HG03342 (cell line): ENCODE measurements at regions not wholly inside any gene's neighbourhood (a gene's known extent, or its start where the extent isn't known, plus 50 kb on each side); places are given as distances from the start of the nearest gene placed in this dataset.
"Not testable (repeated sequence)": the region's sequence is repeated elsewhere in the genome, so short reads cannot be mapped to it uniquely, and the experiment has no call there.

Experiments
- ATAC-seq: cut with Tn5 transposase; IDR thresholded peaks from one replicate; pipeline ENCODE4 v1.9.1; 2021; ENCODE audit warnings: mild to moderate bottlenecking, moderate library complexity; ENCODE audit not compliant: unreplicated experiment

DNA sequence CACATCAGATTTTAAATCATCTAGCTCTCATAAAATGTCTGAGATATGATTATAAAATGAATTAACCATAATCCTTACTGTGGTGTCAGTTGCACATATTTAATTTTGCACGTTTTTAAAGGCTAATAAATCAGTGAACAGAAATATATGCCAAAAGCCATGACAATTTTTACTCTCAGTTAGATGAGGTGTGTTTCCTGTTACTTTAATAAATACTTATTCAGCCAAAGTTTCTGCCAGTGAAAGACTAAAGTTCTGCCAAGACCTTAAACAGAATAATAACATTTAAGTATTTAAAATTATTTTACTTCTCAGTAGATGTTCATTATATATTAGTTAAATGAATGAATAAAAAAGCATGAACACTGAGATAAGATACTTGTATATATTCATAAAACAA, 1150.1 kb downstream of the NAALADL2 start:
- no peak for ATAC-seq

DNA sequence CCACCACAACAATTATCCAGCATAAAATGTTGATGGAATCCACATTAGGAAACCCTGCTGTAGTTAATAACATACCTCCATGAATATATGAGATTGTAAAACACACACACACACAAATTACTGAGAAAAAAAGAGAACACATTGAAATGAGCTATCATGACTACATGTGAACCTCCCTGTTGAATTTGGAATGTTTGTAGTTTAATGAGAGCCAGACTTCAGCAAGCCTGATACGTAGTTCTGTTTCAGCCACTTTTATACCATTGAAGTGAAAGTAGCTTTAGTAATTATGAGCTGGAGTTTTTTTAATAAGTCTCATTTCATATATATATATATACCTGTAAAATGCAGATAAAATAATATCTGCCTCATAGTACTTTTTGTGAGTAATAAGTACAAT, 1146.4 kb downstream of the NAALADL2 start:
- ATAC-seq = no peak

DNA sequence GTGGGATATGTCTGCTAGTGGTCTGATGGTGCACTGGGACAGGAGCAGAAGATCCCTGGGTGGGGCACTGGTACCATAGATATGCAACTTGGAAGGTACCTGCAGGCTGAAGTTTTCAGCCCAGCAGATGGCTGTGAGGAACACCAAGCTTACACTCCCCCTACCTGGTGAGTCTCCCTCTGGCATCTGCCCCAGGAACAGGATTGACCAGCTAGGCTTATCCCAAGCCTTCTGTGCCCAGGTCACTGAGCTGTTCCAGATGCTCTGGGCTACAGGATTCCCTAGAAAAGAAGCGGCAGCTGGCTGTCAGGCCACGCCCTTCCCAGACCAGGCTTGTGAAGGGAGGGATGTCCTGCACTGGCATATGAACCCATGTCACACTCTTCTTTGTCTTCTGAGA, 1130.0 kb downstream of the NAALADL2 start:
- no peak for ATAC-seq

DNA sequence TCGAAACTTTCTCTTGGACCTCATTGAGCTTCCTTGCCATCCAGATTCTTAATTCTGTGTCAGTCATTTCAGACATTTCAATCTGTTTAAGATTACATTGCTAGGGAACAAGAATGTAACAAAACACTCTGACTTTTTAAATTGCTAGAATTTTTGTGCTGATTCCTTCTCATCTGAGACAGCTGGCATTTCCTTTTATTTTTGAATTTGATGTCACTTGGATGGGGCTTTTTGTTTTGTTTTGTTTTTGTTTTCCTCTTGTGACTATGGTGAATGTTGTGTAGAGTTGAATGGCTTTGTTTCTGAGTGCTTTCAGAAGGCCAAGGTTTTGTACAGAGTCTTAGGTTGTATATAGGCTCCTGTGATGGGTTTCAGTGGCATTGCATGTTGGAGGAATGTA, 1129.3 kb downstream of the NAALADL2 start:
- no peak for ATAC-seq

DNA sequence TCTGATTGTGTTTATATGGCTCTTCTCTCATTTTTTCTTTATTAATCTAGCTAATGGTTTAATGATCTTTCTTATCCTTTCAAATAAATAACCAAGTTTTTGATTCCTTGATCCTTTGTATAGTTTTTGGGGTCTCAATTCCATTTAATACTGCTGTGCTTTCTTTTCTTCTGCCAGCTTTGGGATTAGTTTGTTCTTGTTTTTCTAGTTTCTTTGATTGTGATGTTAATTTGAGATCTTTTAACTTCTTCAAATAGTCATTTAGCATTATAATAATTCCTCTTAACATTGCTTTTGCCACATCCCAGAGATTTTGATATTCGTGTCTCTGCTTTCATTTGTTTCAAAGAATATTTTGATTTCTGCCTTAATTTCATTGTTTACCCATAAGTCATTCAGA, 1126.6 kb downstream of the NAALADL2 start:
- no peak for ATAC-seq

DNA sequence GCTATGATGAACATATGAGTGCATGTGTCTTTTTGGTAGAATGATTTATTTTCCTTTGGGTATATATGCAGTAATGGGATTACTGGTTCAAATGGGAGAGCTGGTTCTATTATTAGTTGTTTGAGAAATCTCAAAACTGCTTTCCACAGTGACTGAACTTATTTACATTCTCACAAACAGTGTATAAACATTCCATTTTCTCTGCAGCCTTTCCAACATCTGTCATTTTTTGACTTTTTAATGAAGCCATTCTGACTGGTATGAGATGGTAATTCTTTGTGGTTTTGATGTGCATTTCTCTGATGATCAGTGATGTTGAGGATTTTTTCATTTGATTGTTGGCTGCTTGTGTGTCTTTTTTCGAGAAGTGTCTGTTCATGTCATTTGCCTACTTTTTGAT, 1124.2 kb downstream of the NAALADL2 start:
- ATAC-seq = no peak

DNA sequence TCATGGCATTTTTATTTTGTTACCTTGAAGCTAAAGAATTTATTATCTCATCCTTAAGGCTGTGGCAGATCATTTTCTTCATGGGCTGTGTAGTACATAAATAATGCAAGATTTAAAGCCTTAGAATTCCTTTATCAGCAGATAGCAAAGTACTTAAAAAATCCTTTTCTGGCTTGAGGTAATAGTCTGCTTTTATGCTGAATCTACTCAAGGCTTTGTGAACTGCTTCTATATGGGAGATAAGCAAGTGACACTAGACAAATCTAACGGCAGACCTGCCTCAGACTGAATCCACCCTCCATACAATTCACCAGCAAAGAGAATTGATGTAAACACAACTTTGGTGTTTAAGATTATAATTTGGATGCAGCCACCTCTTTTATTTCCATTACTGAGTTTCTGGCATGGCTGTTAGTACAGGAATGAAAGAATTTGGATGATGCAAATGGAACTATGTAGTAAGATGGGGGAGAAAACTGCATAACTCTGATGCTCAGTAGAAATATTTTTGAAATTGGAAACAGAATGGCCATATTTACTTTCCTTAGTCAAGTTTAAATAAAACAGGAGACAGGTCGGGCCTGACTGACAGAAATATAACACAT, 1121.5 kb downstream of the NAALADL2 start:
- no peak for ATAC-seq

DNA sequence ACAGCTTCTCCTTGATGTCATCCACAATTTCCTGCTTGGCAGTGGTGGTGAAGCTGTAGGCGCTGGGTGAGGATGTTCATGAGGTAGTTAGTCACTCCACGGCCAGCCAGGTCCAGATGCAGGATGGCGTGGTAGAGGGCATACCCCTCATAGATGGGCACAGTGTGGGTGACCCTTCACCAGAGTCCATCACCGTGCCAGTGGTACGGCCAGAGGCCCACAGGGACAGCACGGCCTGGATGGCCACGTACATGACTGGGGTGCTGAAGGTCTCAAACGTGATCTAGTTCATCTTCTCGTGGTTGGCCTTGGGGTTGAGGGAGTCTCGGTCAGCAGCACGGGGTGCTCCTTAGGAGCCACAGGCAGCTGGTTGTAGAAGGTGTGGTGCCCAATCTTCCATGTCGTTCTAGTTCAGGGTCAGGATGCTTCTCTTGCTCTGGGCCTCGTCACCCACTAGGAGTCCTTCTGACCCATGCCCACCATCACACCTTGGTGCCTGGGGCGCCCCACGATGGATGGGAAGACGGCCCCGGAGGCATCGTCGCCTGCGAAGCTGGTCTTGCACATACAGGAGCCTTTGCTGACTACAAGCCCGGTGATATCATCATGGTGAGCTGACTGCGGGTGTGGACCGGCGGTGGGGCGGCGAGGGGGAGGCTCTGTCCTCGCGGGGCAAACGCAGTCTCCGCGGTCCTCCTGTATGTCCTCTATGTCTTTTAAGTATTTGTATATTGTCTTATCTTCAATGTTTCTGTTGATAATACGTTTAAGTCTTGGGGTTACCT, 1119.0 kb downstream of the NAALADL2 start:
- no peak for ATAC-seq

DNA sequence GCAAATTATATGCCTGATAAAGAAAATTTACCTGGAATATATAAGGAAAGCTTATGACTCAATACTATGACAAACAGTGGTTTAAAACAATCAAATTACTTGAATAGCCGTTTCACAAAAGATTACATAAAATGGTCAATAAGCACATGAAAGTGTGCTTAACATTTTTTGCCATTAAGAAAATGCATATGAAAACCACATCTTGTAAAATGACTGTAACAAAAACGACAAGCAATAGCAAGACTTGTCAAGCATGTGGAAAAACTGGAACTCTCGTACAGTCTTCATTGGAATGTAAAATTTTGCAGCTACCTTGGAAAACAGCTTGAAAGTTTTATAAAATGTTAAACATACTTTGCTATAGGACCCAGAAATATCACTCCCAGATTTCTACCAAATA, 1110.3 kb downstream of the NAALADL2 start:
- ATAC-seq = no peak

DNA sequence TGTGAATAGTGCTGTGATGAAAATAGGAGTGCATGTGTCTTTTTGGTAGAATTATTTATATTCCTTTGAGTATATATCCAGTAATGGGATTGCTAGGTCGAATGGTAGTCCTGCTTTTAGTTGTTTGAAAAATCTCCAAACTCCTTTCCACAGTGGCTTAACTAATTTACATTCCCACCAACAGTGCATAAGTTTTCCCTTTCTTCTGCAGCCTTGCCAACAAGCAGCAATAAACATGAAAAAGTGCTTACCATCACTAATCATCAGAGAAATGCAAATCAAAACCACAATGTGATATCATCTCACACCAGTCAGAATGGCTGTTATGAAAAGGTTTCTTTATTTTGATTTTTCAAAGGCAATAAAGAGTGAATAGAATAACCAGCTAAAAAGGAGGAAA, 1105.9 kb downstream of the NAALADL2 start:
- ATAC-seq = no peak

DNA sequence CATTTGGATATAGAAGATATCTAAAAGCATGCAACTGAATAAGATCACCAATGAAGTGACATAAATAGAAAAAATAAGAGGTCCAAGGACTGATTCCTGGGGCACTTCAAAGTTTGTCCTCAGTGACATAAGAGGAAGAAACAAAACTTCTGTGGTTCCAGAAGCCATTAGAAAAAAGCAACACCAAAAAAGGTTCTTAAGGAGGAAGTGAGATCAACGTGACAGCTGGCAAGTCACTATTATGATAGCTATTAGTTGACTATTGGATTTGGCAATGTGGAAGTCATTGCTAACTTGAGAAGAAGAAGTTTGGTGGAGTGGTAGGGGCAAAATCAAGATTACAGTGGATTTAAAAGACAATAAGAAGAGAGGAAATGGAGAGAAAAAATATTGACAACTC, 1098.3 kb downstream of the NAALADL2 start:
- ATAC-seq = no peak

DNA sequence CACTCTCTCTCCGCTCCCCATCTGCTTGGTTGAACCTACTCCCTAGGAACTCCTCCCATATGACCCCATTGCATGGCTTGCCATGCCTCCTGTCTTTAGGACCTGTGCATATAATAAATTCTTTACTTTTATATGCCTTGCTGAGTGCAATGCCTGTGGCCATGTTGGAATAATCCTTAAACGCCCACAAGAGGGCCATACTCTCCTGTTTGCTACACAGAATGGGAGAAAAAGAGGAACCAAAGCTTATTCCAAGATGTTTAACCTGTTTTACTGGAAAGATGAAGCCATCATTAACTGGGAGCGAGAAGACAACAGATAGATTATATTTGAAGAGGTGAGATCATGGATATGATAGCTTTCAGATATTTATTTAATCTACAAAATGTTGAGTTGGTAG, 1097.8 kb downstream of the NAALADL2 start:
- ATAC-seq = no peak

DNA sequence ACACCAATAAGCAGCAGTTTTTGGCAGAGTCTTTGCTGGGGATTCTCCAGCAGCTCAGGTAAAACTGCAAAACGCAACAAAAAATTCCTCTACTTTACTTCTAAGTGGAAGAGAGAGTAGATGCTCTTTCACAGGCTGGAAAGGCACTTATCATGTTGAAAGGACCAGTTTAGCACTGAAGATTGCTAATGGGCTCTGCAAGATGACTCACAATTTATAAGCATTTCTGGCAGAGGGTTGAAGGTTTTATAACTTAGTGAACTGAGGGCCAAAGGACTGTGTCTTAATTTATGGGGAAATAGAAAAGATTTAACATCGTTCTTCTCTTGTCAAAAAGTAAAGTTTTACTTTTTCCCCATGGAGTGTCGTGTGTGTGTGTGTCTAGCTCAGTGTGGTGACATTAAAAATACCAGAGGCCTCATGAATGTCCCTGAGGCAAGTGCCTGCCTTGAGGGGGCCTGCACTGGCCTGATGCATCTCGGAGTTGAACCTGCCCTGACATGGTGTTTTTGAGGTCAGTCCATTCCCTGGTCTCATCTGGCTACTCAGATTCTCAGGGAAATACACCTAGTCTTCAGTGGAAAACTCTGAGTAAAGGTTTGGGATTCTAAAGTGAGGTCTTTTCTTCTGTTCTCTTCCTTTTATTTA, 1092.0 kb downstream of the NAALADL2 start:
- ATAC-seq = no peak

DNA sequence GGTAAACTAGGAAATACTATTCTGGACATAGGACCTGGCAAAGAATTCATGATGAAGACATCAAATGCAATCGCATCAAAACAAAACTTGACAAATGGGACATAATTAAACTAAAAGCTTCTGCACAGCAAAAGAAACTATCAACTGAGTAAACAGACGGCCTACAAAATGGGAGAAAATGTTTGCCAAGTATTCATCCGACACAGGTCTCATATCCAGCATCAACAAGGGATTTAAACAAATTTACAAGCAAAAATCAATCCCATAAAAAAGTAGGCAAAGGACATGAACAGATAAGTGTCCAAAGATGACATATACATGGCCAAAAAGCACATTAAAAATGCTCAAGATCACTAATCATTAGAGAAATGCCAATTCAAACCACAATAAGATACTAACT, 1088.9 kb downstream of the NAALADL2 start:
- ATAC-seq = no peak

DNA sequence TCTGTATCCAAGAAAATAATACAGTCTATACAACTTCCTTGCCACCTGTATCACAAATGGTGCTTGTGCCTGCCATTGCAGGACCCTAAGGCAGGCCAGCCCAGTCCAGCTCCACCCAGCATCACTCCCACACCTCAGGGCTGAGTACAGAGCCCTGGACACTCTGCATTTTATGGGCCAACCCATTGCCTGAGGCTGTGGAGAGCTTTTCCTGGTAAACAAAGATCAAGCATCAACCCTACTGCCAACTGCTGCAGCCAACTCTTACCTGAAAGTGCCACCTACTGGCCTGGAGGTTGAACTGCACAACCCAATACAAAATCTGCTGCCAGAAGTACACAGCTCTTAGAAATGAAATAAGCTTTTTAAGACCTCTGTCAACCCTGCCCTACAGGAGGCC, 1082.2 kb downstream of the NAALADL2 start:
- ATAC-seq = peak; percentile 79

DNA sequence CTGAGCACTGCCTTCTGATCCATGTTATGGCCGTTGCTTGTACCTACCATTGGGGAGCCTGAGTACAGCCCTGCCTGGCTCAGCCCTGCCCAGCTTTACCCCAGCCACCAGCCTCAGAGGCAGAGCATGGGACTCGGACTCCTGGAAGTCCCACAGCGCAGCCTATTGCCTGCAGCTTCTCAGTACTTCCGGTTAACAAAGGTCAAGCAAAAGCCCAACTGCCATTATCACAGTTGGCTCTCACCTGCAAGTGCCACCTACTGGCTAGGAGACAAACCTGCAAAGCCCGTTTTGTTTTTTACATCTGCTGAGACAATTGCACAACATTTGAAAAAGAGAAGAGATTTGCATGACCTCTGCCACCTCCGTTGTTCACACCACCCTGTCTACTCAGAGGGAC, 1081.7 kb downstream of the NAALADL2 start:
- peak; percentile 14 for ATAC-seq

DNA sequence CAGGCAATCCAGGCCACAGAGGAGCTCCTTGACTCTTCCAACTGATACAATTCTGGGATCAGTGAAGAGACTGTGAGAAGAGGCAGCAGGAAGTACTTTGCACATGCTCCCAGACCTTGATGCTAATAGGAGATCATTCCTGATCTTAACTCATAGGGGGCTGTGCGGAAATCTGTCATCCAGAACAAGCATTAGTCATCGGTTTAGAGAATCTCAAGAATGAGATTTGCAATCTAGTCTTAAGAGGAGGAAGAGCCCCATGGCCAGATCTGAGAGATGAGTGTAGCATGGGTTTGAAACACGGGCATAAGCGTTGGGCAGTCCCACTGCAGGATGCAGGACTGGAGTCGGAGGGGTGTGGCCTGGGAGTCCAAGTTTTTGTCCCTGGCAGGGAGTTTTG, 1081.1 kb downstream of the NAALADL2 start:
- no peak for ATAC-seq

DNA sequence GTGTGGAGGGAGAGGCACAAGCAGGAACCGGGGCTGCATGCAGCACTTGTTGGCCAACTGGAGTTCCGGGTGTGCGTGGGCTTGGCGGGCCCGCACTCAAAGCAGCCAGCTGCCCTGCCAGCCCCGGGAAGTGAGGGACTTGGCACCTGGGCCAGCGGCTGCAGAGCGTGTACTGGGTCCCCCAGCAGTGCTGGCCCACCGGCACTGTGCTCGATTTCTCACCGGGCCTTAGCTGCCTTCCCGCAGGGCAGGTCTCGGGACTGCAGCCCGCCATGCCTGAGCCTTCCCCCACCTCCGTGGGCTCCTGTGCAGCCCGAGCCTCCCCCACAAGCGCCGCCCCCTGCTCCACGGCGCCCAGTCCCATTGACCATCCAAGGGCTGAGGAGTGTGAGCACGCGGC, 1078.2 kb downstream of the NAALADL2 start:
- not testable (repeated sequence) for ATAC-seq

DNA sequence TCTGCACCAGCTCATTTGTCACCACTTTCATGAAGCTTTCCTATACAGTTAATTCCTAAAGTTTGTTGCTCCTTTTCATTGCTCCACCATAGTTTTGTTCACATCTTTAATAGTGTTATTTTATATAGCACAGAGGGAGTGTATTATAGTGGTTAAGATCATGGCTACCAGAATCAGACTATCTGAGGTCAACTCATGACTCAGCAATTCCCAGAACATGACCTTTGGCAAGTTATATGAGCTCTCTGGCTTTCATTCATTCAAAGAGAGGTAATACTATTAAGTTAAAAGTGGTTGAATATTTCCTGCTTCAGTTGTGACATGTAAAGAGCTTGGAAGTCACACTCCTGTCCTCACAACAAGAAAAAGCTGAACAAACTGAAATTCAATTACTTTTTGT, 1073.5 kb downstream of the NAALADL2 start:
- ATAC-seq = no peak

DNA sequence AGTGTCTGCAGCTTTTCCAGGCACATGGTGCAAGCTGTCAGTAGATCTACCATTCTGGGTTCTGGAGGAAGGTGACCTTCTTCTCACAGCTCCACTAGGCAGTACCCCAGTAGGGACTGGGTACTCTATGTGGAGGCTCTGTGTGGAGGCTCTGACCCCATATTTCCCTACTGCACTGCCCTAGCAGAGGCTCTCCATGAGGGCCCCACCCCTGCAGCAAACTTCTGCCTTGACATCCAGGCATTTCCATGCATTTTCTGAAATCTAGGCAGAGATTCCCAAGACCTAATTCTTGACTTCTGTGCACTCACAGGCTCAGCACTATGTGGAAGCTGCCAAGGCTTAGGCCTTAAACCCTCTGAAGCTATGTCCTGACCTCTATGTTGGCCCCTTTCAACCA, 1060.0 kb downstream of the NAALADL2 start:
- ATAC-seq = no peak

DNA sequence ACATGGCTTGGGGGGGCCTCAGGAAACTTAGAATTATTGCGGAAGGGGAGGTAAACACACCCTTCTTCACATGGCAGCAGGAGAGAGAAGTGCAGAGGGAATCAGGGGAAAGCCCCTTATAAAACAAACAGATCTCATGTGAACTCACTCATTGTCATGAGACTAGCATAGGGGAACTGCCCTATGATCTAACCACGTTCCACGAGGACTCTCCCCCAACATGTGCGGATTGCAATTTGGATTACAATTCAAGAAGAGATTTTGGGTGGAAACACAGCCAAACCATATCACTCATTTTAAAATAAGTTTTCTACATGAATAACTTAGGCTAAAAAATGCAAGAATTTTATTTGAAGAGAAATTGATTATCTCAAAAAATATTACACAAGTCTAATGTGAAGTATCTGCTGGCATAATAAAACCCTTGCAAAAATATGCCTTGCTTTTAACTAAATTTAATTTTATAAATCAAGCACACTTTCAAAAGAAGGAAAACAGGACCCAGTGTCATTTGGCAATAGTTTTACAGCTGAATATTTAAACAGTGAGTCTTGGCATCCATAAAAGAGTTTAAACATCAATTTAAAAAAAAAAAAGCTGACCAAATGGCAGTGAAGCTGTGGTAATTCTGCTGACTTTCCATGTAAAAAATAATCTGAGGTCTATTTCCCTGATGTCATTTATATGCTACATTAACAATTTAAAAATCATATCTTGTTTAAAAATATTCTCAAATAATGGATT, 1057.2 kb downstream of the NAALADL2 start:
- no peak for ATAC-seq

DNA sequence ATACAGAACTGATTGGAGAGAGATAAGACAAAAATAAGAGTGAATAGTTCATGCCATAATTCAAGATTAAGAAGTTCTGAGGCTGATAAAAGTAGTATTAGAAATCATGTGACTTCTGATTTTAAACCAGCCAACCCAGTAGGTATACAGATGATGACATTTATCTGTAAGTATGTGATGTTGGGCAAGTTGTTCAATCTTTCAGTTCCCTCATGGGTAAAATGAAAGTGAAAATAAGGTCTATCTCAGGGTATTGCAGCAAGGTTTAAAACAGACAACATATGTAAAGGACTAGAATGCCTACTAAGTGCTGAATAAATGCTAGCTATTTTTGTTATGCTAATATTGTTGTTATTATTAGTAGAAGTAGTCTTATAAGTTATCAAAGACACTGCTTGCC, 1055.7 kb downstream of the NAALADL2 start:
- no peak for ATAC-seq
